Activated T-helper 2 cell treated with anti-CD3 and anti-CD28 coated beads, Interferon-gamma antibody, Interleukin-2, Interleukin-4, amounts not matched to agents 10 μg/mL and 5 μg/mL and 100 μg/mL, durations not matched to agents 14 hours and 24 hours and 36 hours (primary cell): ENCODE measurements at regions not wholly inside any gene's neighbourhood (a gene's known extent, or its start where the extent isn't known, plus 50 kb on each side); places are given as distances from the start of the nearest gene placed in this dataset.

Source experiments
- DNase-seq: peaks from one replicate; pipeline ENCODE4 v3.0.0; 2021; ENCODE audit warnings: low spot score
- H3K27ac Mint-ChIP-seq: one replicate; pipeline ENCODE4 v1.8.0; 2021; ENCODE audit warnings: mixed read lengths
- H3K27me3 Mint-ChIP-seq: one replicate; pipeline ENCODE4 v1.8.0; 2021; ENCODE audit warnings: low read depth, mixed read lengths
- H3K36me3 Mint-ChIP-seq: one replicate; pipeline ENCODE4 v1.8.0; 2021; ENCODE audit warnings: low read depth, mixed read lengths
- H3K4me1 Mint-ChIP-seq: one replicate; pipeline ENCODE4 v1.8.0; 2021; ENCODE audit warnings: low read depth, mixed read lengths
- H3K4me3 Mint-ChIP-seq: one replicate; pipeline ENCODE4 v1.8.0; 2021; ENCODE audit warnings: low read depth, mild to moderate bottlenecking, moderate library complexity, mixed read lengths
- H3K9me3 Mint-ChIP-seq: one replicate; pipeline ENCODE4 v1.8.0; 2021; ENCODE audit warnings: mixed read lengths
- intact Hi-C: fragments of 100-400 bp; cut with micrococcal nuclease; formaldehyde crosslinking; loops from one replicate; pipeline ENCODE4 v1.15.1; 2023

DNA sequence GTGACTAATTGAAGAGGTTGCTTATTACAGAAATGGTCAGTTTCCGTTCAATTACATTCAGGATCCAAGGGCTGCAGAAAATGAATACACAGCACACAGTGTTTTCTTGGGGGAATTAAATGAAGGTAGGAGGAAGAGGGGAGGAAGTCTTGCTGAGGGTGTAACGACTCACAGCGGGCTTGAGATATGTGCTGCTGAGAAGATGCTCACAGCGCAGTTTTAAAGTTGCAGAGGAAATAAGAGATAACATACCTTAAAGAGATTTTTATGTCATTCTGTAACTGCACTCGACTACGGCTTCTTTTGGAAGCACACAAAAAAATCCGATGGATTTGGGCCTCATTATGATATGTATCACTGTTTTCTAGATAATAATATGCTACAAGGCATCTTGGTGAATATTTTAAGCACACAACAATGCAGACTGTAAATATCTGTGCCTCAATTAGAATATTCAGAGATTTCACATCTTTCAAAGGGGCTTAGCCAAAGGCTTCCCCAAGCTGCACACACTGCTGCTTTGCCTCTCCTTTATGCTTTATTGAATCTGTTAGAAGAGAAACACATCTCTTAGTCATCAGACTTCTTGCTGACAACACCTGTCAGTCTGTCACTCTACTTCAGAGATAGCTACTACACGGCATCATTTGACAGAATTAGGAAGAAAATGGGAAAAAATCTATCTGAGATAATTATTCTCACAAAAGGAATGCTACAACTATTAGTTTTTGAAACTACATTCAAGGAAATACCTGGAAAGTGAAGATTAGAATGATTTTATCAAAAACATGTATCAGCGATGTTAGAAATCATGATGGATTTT is 773.2 kb downstream of the OTOL1 start:
- intact Hi-C loops: no loop called here
- no peaks in the 10 kb centered on the region for H3K27me3 Mint-ChIP-seq

DNA sequence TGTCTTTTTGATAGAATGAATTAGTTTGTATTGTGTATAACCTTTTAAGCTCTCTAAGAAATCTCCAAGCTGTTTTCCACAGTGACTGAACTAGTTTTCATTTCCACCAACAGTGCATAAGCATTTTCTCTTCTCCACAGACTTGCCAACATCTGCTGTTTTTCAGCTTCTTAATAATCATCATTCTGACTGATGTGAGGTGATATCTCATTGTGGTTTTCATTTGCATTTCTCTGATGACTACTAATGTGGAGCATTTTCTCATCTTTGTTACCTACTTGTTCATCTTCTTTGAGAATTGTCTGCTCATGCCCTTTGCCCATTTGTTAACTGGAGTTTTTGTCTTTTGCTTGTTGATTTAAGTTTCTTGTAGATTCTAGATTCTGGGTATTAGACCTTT is 777.5 kb downstream of the OTOL1 start:
- intact Hi-C loops: no loop called here
- Mint-ChIP-seq H3K27me3 (no peaks in the 10 kb centered on the region), H3K4me3 (no peak overlapping the region), H3K4me1 (no peaks in the 10 kb centered on the region), H3K27ac (no peak overlapping the region), H3K36me3 (no peaks in the 10 kb centered on the region), H3K9me3 (no peaks in the 10 kb centered on the region)
- no peak for DNase-seq

More for the DNA sequence above, 773.2 kb downstream of the OTOL1 start:
- Mint-ChIP-seq H3K36me3 (no peaks in the 10 kb centered on the region), H3K4me3 (no peak overlapping the region), H3K4me1 (no peaks in the 10 kb centered on the region), H3K9me3 (no peaks in the 10 kb centered on the region), H3K27ac (no peak overlapping the region)
- no peak for DNase-seq

DNA sequence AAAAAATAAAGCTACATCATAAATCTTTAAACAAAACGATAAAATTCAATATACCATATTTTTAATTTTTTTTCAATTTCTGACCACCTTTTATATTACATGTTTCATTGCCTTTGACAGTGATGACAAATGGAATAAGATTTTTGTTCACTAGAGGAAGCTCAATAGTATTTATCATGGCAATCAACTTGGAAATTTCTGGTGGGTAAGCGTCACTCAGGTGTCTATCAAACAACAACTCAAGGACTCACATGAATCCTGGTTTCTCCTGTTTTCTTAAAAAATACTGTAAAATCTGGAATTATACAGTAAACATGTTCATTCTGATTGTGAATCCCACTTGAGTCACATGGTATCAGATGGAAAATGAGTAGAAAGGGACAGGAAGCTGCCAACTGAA is 782.2 kb downstream of the OTOL1 start:
- no peak overlapping the region for H3K27ac Mint-ChIP-seq
- intact Hi-C loops: no loop called here
- no peak for DNase-seq
- H3K4me1 Mint-ChIP-seq: no peaks in the 10 kb centered on the region
- no peaks in the 10 kb centered on the region for H3K36me3 Mint-ChIP-seq
- peaks cover 13% of the 10 kb centered on the region for H3K9me3 Mint-ChIP-seq
- no peaks in the 10 kb centered on the region for H3K27me3 Mint-ChIP-seq
- no peak overlapping the region for H3K4me3 Mint-ChIP-seq

DNA sequence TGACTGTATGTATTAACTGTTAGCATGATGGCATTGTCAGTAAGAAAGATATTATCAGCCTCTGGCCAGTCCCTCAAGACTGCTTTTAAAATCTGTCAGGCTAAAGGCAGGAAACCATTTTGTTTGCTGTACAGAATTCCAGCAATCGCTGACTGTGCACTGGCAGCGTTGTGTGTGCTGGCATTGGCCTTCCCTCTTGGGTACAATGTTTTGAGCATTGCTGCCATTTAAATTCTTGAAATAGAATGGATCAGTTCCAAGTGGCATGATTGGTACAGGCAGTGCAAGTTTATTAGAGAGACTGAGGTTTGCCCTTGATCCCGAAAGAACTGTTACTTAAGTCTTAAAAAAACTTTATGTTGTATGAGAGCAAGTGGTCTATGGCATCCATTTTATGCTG is 788.7 kb downstream of the OTOL1 start:
- intact Hi-C loops: no loop called here
- Mint-ChIP-seq H3K27me3 (no peaks in the 10 kb centered on the region), H3K9me3 (peaks cover 8% of the 10 kb centered on the region), H3K36me3 (no peaks in the 10 kb centered on the region), H3K4me1 (no peaks in the 10 kb centered on the region), H3K27ac (no peak overlapping the region), H3K4me3 (no peak overlapping the region)
- DNase-seq: no peak

DNA sequence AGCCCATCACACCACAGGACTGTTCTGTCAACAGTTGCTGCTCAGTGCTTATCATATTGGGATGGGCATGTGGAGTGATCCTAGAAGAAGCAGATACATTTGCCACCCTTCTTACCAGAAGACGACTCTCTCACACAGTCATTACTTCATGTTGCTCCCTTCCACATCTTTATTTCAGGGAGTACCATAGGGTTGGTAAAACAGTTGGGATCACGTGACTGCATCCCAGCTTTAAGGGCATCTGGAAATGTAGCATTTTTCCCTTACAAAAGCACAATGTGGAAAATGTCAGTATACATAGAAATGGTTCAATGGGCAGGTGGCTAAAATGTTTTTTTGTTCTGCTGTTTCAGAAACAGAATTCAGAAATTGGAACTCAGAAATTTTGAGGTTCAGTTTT is 791.0 kb downstream of the OTOL1 start:
- H3K4me3 Mint-ChIP-seq: no peak overlapping the region
- no peaks in the 10 kb centered on the region for H3K27me3 Mint-ChIP-seq
- no peaks in the 10 kb centered on the region for H3K4me1 Mint-ChIP-seq
- no peaks in the 10 kb centered on the region for H3K36me3 Mint-ChIP-seq
- no peak overlapping the region for H3K27ac Mint-ChIP-seq
- intact Hi-C loops: no loop called here
- no peak for DNase-seq
- peaks cover 5% of the 10 kb centered on the region for H3K9me3 Mint-ChIP-seq

DNA sequence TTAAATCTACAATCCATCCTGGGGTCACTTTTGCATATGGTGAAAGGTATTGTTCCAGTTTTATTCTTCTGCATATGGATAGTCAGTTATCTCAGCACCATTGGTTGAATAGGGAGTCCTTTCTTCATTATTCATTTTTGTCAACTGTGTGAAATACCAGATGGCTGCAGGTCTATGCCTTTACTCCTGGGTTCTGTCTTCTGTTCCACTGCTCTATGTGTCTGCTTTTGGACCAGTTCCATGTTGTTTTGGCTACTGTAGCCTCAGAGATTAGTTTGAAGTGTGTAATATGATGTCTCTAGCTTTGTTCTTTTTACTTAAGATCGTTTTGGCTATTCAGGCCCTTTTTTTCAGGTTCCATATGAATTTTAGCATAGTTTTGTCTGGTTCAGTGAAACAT is 795.8 kb downstream of the OTOL1 start:
- H3K36me3 Mint-ChIP-seq: no peaks in the 10 kb centered on the region
- intact Hi-C loops: no loop called here
- peaks cover 20% of the 10 kb centered on the region for H3K9me3 Mint-ChIP-seq
- no peak overlapping the region for H3K27ac Mint-ChIP-seq
- H3K27me3 Mint-ChIP-seq: no peaks in the 10 kb centered on the region
- DNase-seq: no peak
- no peaks in the 10 kb centered on the region for H3K4me1 Mint-ChIP-seq
- no peak overlapping the region for H3K4me3 Mint-ChIP-seq

- no peak for DNase-seq
- H3K4me3 Mint-ChIP-seq: no peak overlapping the region
- intact Hi-C loops: no loop called here
- H3K27ac Mint-ChIP-seq: no peak overlapping the region
- peaks cover 20% of the 10 kb centered on the region for H3K9me3 Mint-ChIP-seq
- no peaks in the 10 kb centered on the region for H3K4me1 Mint-ChIP-seq
- H3K27me3 Mint-ChIP-seq: no peaks in the 10 kb centered on the region
- no peaks in the 10 kb centered on the region for H3K36me3 Mint-ChIP-seq
These were observed 798.8 kb downstream of the OTOL1 start for GRCh38 chr3:162295323-162295983.

GRCh38 chr3:162302983-162303624 is 806.5 kb downstream of the OTOL1 start:
- no peak for DNase-seq
- Mint-ChIP-seq H3K36me3 (no peaks in the 10 kb centered on the region), H3K27me3 (no peaks in the 10 kb centered on the region), H3K4me3 (no peak overlapping the region), H3K9me3 (no peaks in the 10 kb centered on the region), H3K4me1 (no peaks in the 10 kb centered on the region), H3K27ac (no peak overlapping the region)
- intact Hi-C loops: no loop called here

- Mint-ChIP-seq H3K27me3 (no peaks in the 10 kb centered on the region), H3K27ac (no peak overlapping the region), H3K4me3 (no peak overlapping the region), H3K9me3 (peaks cover 26% of the 10 kb centered on the region), H3K4me1 (no peaks in the 10 kb centered on the region), H3K36me3 (no peaks in the 10 kb centered on the region)
- DNase-seq: no peak
- intact Hi-C loops: no loop called here
These were observed 820.4 kb downstream of the OTOL1 start for GRCh38 chr3:162317046-162317445.

- no peak overlapping the region for H3K4me3 Mint-ChIP-seq
- DNase-seq: no peak
- no peaks in the 10 kb centered on the region for H3K36me3 Mint-ChIP-seq
- no peaks in the 10 kb centered on the region for H3K27me3 Mint-ChIP-seq
- no peaks in the 10 kb centered on the region for H3K4me1 Mint-ChIP-seq
- no peaks in the 10 kb centered on the region for H3K9me3 Mint-ChIP-seq
- intact Hi-C loops: no loop called here
- H3K27ac Mint-ChIP-seq: no peak overlapping the region
These were observed 832.0 kb downstream of the OTOL1 start for GRCh38 chr3:162328649-162329048.

DNA sequence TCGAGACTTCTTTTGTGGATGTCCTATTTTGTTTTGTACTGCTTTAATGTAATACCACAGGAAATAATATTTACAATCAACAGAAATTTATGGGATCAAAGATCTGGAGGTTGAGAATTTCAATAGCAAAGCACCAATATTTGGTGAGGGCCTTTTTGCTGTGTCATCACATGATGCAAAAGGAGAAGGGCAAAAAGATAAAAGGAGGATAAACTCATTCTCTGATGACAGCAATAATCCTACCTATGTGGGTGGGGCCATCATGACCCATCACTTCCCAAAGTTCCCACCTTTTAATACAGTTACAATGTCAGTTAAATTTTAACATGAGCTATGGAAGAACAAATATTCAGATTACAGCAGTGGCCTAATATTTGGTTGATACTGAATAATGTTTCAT is 832.9 kb downstream of the OTOL1 start:
- no peaks in the 10 kb centered on the region for H3K36me3 Mint-ChIP-seq
- intact Hi-C loops: no loop called here
- peaks cover 7% of the 10 kb centered on the region for H3K9me3 Mint-ChIP-seq
- no peak for DNase-seq
- no peak overlapping the region for H3K27ac Mint-ChIP-seq
- H3K27me3 Mint-ChIP-seq: no peaks in the 10 kb centered on the region
- H3K4me3 Mint-ChIP-seq: no peak overlapping the region
- H3K4me1 Mint-ChIP-seq: no peaks in the 10 kb centered on the region

GRCh38 chr3:162332344-162332743 is 835.7 kb downstream of the OTOL1 start:
- Mint-ChIP-seq H3K4me1 (no peaks in the 10 kb centered on the region), H3K36me3 (no peaks in the 10 kb centered on the region), H3K4me3 (no peak overlapping the region), H3K9me3 (peaks cover 7% of the 10 kb centered on the region), H3K27me3 (no peaks in the 10 kb centered on the region), H3K27ac (no peak overlapping the region)
- intact Hi-C loops: no loop called here
- DNase-seq: no peak

- Mint-ChIP-seq H3K9me3 (peaks cover 7% of the 10 kb centered on the region), H3K4me3 (no peak overlapping the region), H3K27me3 (no peaks in the 10 kb centered on the region), H3K36me3 (no peaks in the 10 kb centered on the region), H3K27ac (no peak overlapping the region), H3K4me1 (no peaks in the 10 kb centered on the region)
- intact Hi-C loops: no loop called here
- no peak for DNase-seq
These were observed 837.9 kb downstream of the OTOL1 start for GRCh38 chr3:162334537-162334936.
